Glutamatergic neuron (in vitro differentiated cells): ENCODE measurements at regions not wholly inside any gene's neighbourhood (a gene's known extent, or its start where the extent isn't known, plus 50 kb on each side); places are given as distances from the start of the nearest gene placed in this dataset.

ENCODE experiments used
- DNase-seq: peaks from one replicate; pipeline ENCODE4 v3.0.0; 2022
- H3K27ac Mint-ChIP-seq: one replicate; pipeline ENCODE4 v1.8.0; 2020; ENCODE audit warnings: mild to moderate bottlenecking, mixed read lengths, inconsistent platforms; ENCODE audit not compliant: unreplicated experiment
- H3K27me3 Mint-ChIP-seq: one replicate; pipeline ENCODE4 v1.8.0; 2020; ENCODE audit warnings: mild to moderate bottlenecking, moderate library complexity, mixed read lengths, inconsistent platforms; ENCODE audit not compliant: unreplicated experiment
- H3K36me3 Mint-ChIP-seq: one replicate; pipeline ENCODE4 v1.8.0; 2020; ENCODE audit warnings: mild to moderate bottlenecking, mixed read lengths, inconsistent platforms; ENCODE audit not compliant: unreplicated experiment
- H3K4me1 Mint-ChIP-seq: one replicate; pipeline ENCODE4 v1.8.0; 2020; ENCODE audit warnings: mild to moderate bottlenecking, low read depth, mixed read lengths, inconsistent platforms; ENCODE audit not compliant: unreplicated experiment
- H3K4me3 Mint-ChIP-seq: one replicate; pipeline ENCODE4 v1.8.0; 2020; ENCODE audit warnings: mild to moderate bottlenecking, mixed read lengths, inconsistent platforms; ENCODE audit not compliant: unreplicated experiment
- H3K9me3 Mint-ChIP-seq: one replicate; pipeline ENCODE4 v1.8.0; 2020; ENCODE audit warnings: mild to moderate bottlenecking, moderate library complexity, mixed read lengths, inconsistent platforms; ENCODE audit not compliant: unreplicated experiment
- TF ChIP-seq, protein P1 (sequence below): fragments of 200-600 bp; sonication (generic); IDR thresholded peaks from one replicate; pipeline ENCODE4 v1.5.0; 2021; ENCODE audit not compliant: partially characterized antibody, unreplicated experiment

GRCh38 chr7:113804475-113805095 is 114.2 kb downstream of the PPP1R3A start:
- TF ChIP-seq, protein P1, sequence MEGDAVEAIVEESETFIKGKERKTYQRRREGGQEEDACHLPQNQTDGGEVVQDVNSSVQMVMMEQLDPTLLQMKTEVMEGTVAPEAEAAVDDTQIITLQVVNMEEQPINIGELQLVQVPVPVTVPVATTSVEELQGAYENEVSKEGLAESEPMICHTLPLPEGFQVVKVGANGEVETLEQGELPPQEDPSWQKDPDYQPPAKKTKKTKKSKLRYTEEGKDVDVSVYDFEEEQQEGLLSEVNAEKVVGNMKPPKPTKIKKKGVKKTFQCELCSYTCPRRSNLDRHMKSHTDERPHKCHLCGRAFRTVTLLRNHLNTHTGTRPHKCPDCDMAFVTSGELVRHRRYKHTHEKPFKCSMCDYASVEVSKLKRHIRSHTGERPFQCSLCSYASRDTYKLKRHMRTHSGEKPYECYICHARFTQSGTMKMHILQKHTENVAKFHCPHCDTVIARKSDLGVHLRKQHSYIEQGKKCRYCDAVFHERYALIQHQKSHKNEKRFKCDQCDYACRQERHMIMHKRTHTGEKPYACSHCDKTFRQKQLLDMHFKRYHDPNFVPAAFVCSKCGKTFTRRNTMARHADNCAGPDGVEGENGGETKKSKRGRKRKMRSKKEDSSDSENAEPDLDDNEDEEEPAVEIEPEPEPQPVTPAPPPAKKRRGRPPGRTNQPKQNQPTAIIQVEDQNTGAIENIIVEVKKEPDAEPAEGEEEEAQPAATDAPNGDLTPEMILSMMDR: no peak
- H3K9me3 Mint-ChIP-seq: peaks cover 6% of the 10 kb centered on the region
- peaks cover 22% of the 10 kb centered on the region for H3K4me1 Mint-ChIP-seq
- H3K27ac Mint-ChIP-seq: no peak overlapping the region
- no peak for DNase-seq
- peaks cover 6% of the 10 kb centered on the region for H3K27me3 Mint-ChIP-seq
- H3K36me3 Mint-ChIP-seq: no peaks in the 10 kb centered on the region
- no peak overlapping the region for H3K4me3 Mint-ChIP-seq

- Mint-ChIP-seq H3K4me1 (peaks cover 28% of the 10 kb centered on the region), H3K27ac (no peak overlapping the region), H3K27me3 (peaks cover 6% of the 10 kb centered on the region), H3K36me3 (no peaks in the 10 kb centered on the region), H3K9me3 (peaks cover 8% of the 10 kb centered on the region), H3K4me3 (no peak overlapping the region)
- TF ChIP-seq, protein P1: no peak
- no peak for DNase-seq
These were observed 117.1 kb downstream of the PPP1R3A start for GRCh38 chr7:113801751-113802150.

GRCh38 chr7:113800826-113801225 is 118.0 kb downstream of the PPP1R3A start:
- Mint-ChIP-seq H3K4me1 (peaks cover 22% of the 10 kb centered on the region), H3K27ac (peak overlapping the region; percentile 84), H3K27me3 (peaks cover 6% of the 10 kb centered on the region), H3K9me3 (peaks cover 8% of the 10 kb centered on the region), H3K4me3 (no peak overlapping the region), H3K36me3 (no peaks in the 10 kb centered on the region)
- no peak for DNase-seq
- TF ChIP-seq, protein P1: no peak

DNA sequence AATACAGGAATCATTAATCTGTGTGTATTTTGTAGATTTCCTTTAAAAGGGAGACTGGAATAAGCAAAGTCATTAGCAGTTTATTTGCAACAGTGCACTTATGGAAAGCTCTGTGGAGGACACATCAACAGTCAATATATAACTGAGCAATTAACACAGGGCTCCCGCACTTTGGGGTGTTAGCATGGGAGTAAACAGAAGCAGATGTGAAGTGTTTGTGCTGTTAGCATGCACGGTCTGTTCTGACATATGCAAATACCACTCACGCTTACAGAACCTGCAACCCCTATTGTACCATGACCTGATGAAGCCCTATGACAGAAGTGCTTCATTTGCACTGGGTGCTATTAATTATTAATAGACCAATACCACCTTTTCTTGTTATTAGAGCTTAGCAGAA is 118.9 kb downstream of the PPP1R3A start:
- peaks cover 8% of the 10 kb centered on the region for H3K9me3 Mint-ChIP-seq
- DNase-seq: peak; percentile 34
- TF ChIP-seq, protein P1: no peak
- H3K27ac Mint-ChIP-seq: peak overlapping the region; percentile 84
- H3K27me3 Mint-ChIP-seq: peaks cover 6% of the 10 kb centered on the region
- no peaks in the 10 kb centered on the region for H3K36me3 Mint-ChIP-seq
- peak overlapping the region; percentile 36 for H3K4me3 Mint-ChIP-seq
- H3K4me1 Mint-ChIP-seq: peaks cover 22% of the 10 kb centered on the region

DNA sequence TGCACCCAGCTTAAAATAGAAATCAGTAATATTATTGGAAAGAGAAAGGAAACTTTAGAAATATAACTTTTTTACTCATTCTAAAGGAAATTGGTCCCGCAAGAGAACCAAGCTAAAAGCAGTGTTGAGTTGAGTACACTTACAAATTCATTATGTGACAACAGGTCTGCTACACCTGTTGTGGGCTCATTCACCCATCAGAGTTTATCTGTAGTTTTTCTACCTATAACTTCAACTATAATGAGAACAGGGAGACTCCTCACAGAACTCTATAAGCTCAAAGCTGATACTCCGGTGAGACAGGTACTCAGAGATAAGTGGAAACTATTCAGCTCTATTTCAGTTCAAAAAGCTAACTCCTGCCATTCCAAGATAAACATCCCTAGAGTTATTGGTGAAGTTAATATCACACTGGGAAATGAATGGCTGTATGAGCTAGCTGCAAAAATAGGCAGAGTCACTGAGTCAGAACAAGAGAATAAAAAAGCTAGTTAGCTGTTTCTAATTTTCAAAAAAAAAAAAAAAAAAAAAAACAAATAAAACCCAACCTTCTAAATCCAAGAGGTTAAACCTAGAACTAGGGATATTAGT is 121.3 kb downstream of the PPP1R3A start:
- DNase-seq: no peak
- TF ChIP-seq, protein P1: no peak
- H3K27me3 Mint-ChIP-seq: peaks cover 6% of the 10 kb centered on the region
- no peak overlapping the region for H3K4me3 Mint-ChIP-seq
- peaks cover 10% of the 10 kb centered on the region for H3K9me3 Mint-ChIP-seq
- H3K4me1 Mint-ChIP-seq: peaks cover 32% of the 10 kb centered on the region
- no peak overlapping the region for H3K27ac Mint-ChIP-seq
- no peaks in the 10 kb centered on the region for H3K36me3 Mint-ChIP-seq
